ENCODE measurements at regions not wholly inside any gene's neighbourhood (a gene's known extent, or its start where the extent isn't known, plus 50 kb on each side); places are given as distances from the start of the nearest gene placed in this dataset.

DNA sequence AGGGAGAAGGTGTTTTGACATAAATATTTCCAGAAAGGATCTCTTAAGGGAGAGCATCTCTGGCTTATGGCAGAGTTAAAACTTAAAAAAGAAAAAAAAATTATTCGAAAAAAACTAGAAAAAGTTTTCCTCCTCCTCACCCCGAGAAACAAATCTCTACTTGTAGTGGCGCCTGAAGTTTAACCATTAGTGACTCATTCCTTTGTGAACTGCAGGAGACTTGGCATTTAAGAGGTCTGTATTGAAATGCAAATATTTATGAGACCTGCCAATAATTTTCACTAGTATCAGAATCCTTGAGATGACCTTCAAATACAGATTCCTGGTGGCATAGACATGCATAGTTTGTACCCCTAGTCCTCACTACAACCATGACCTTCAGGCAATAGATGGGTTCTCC is 64.9 kb upstream of the MED4 start:
- no peak for TF ChIP-seq SPI1 (IDR thresholded peaks at IDR 0.05; ENCODE audit: low read depth, low read length)
- no peak for TF ChIP-seq POLR2AphosphoS5 (IDR thresholded peaks at IDR 0.05; ENCODE audit: low read depth, low read length)
- TF ChIP-seq POLR2A (IDR thresholded peaks at IDR 0.05; ENCODE audit: low read depth, low read length), result no peak
